ENCODE measurements at regions not wholly inside any gene's neighbourhood (a gene's known extent, or its start where the extent isn't known, plus 50 kb on each side); places are given as distances from the start of the nearest gene placed in this dataset.

DNA sequence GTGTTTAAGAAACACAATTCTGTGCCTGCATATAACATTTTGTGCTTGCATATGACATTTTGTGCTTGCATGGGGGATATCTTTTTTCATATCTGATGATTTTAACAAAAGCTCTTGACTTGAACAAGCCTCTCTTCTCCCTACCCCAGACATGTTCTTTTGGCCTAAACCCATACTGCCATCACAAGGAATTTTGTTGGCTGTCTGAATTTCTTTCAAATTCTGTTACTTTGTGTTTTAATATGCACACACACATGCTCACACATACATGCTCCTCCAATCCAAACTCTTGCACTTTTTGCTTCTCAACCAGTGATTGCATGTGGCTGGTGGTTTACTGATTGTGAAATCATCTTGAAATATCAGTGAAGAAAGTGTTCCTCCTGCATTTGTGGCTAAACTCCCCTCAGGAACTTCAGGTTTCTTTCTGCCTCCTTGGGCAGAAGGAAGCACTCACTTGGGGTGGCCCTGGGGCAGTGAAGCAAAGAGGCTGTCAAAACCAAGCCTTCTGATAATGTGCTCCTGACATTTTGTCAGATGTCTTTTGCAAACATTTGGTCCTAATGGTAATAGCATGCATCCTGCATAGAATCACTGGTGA, 377.2 kb upstream of the KLF4 start:
- TF ChIP-seq, protein P1, sequence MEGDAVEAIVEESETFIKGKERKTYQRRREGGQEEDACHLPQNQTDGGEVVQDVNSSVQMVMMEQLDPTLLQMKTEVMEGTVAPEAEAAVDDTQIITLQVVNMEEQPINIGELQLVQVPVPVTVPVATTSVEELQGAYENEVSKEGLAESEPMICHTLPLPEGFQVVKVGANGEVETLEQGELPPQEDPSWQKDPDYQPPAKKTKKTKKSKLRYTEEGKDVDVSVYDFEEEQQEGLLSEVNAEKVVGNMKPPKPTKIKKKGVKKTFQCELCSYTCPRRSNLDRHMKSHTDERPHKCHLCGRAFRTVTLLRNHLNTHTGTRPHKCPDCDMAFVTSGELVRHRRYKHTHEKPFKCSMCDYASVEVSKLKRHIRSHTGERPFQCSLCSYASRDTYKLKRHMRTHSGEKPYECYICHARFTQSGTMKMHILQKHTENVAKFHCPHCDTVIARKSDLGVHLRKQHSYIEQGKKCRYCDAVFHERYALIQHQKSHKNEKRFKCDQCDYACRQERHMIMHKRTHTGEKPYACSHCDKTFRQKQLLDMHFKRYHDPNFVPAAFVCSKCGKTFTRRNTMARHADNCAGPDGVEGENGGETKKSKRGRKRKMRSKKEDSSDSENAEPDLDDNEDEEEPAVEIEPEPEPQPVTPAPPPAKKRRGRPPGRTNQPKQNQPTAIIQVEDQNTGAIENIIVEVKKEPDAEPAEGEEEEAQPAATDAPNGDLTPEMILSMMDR (IDR thresholded peaks at IDR 0.05; ENCODE audit: extremely low read depth, missing control alignments), result no peak
- DNase-seq (ENCODE audit: low spot score), result no peak

DNA sequence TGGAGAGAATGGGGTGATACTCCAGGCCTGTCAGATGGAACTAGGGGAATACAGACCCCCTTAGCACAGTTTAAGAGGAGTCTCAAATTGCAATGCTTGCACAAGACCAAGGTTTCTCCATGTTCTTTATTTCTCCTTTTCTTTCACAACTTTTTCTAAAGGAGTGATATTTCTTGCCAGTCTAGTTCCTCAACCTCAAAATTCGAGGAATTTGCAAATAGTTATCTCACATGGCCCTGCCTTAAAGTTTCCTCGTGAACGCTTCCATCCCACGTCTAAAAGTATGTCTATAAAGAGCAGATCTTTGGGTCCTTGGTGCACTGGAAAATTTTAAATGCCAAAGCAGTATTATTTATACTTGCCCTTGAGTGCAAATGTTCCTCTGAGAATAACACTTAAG, 373.8 kb upstream of the KLF4 start:
- DNase-seq (ENCODE audit: low spot score), result no peak
- TF ChIP-seq, protein P1 (IDR thresholded peaks at IDR 0.05; ENCODE audit: extremely low read depth, missing control alignments), result no peak

DNA sequence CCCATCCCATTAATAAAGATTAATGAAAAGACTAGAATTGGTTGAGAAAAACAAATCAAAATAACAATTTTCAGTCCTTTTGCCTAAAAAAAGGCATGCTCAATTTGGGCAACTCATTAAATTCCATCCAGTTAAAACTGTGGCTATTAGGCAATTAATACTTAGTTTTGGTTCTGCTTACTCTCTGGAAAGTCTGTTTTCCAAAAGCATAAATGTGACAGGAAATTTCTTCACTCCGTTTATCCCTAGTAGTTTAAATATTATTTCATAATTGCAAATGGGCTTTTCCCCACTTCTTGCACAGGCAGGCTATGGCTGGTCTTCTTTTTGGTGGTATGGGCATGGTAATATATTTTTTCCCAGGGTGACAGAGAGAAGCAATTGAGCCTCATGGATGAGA, 373.3 kb upstream of the KLF4 start:
- no peak for DNase-seq (ENCODE audit: low spot score)
- TF ChIP-seq, protein P1 (IDR thresholded peaks at IDR 0.05; ENCODE audit: extremely low read depth, missing control alignments), result no peak

DNA sequence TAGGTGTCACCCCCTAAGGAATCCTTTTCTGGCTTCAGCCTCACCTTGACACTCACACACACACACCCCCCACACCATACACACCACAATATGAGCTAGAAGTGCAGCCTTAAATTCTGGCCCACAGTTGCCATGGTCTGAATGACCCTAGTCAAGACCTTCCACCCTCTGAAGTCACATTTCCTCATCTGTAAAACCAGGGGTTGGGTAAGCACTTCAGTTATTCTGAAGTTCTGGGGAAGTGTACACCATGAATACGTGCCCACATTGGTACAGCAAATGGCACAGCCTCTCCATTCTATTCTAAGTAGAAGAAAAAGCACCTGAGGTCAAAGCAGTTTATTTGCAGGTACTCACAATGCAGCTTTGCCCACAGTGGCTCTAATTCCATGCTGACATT, 372.8 kb upstream of the KLF4 start:
- no peak for DNase-seq (ENCODE audit: low spot score)
- TF ChIP-seq, protein P1 (IDR thresholded peaks at IDR 0.05; ENCODE audit: extremely low read depth, missing control alignments), result no peak

DNA sequence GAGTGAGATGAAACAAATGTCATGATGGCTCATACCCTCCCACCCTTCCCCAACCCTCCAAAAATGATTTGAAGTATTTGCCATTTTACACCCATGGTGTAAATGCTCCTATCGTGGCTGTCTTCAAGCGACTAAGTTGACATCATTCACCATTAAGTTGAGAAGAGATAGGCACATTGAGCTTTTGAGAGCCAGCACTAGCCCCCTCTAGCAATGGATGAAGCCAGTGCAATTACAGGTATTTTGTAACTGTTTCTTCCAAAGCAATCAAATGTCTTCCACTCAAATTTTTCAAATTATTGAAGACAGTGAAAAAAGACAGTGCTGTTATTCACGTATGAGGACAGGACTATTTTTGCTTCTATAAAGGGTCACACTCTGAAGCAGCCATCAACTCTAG, 371.5 kb upstream of the KLF4 start:
- no peak for DNase-seq (ENCODE audit: low spot score)
- TF ChIP-seq, protein P1 (IDR thresholded peaks at IDR 0.05; ENCODE audit: extremely low read depth, missing control alignments), result no peak

DNA sequence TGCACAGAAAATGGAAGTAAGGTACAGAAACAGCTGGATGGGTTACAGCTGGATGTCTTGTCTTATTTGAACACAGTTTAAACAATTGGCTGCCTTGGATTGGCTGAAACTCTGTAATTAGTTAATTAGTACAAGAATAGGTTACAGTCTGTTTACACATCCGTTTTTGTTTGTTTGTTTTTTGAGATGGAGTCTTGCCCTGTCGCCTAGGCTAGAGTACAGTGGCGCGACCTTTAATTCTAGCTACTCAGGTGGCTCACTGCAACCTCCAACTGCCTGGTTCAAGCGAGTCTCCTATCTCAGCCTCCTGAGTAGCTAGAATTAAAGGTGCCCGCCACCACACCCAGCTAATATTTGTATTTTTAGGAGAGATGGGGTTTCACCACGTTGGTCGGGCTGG, 368.7 kb upstream of the KLF4 start:
- no peak for DNase-seq (ENCODE audit: low spot score)
- TF ChIP-seq, protein P1 (IDR thresholded peaks at IDR 0.05; ENCODE audit: extremely low read depth, missing control alignments), result no peak

DNA sequence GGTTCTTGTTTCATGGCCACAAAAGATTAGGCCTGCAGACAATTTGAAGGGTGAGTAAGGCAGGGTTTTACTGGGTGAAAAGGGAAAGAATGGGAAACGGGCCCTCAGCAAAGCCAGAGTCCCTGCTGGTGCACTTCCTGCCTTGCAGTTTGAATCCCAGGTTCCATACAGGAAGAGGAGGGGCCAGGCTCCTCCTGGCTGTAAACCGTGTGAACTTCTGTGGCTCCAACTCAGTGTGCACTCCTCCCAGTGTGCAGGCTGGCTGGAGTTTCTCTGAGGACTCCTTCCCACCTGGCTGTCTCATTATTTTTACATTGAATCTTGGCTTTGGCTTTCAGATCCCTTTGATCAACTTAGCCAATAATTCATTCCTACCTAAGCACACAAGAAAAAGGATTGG, 367.1 kb upstream of the KLF4 start:
- no peak for DNase-seq (ENCODE audit: low spot score)
- TF ChIP-seq, protein P1 (IDR thresholded peaks at IDR 0.05; ENCODE audit: extremely low read depth, missing control alignments), result no peak
